IPS-NIHi7 (cell line): ENCODE measurements at regions not wholly inside any gene's neighbourhood (a gene's known extent, or its start where the extent isn't known, plus 50 kb on each side); places are given as distances from the start of the nearest gene placed in this dataset.
"Not testable (repeated sequence)": the region's sequence is repeated elsewhere in the genome, so short reads cannot be mapped to it uniquely, and the experiment has no call there.

ENCODE experiments used
- DNase-seq: peaks from one replicate; pipeline ENCODE4 v3.0.0; 2012; ENCODE audit warnings: mixed read lengths; ENCODE audit errors: extremely low spot score

DNA sequence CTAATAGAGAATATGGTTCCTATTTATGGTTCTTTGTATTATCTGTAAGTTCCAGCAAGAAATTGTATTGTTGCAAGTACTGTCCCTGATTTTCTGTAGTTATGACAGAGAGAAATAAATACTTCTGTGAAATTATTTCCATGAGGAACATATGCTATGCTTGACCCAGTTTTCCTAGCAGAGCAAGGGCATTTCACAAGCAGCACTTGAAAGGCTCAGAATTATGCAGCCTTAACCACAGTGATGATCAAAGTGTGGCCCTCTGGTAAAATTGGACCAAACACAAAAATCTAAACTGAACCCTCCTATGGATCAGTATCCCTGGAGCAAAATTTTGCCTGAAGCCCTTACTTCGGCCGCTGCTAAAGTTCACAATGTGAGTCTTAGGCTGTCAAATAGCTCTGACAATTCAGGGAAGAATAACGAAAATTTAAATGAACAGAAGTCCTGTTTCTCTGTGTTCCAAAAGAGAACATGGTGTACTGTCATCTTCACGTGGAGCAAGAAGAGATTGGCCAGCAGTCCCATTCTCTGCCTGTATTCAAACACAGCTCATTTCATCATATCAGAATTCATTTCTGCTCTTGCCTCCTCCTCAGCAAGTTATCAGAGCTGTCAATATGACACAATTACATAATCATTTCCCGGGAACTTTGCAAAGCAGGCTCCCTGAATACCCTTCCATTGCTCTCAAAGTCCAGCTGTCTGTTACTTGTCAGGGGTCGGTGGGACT, 471.9 kb downstream of the RPS29 start:
- DNase-seq = no peak

DNA sequence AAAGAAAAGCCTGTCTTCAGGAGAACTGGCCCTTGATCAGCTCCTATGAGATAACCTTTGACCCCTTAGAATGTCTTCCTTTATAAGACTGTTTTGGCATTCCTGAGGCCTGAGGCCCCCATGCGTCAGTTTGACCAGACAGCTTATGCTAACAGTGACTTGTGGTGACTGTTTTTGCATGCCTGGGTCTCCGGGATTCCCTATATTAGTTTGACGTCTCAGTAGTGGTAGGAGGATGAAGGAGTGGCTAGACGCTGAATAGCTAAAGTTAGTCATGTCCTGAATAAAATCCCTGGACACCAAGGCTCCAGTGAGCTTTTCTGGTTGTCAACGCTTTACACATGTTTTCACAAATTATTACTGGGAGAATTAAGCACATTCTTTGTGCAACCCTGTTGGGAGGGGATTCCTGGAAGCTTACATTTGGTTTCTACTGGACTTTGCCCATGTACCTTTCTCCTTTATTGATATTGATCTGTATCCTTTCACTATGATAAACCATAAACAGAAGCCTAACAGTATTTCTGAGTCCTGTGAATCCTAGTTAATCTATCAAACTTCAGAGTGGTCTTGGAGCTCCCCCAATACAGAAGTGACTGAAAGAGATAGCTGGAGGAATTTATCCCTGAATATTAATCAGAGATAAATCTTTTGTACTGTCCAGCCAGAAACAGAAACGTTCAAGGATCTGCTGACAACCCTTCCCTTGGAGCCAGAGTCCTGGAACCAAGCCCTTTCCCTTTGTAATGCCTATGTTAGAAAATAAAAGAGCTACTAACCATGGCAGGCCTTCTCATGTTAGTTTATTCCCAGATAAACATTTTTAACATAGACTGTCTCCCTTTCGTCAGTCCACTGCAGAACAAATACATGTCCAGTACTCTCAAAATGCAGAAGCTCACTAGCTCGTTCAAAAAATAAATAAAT, 479.2 kb downstream of the RPS29 start:
- no peak for DNase-seq

DNA sequence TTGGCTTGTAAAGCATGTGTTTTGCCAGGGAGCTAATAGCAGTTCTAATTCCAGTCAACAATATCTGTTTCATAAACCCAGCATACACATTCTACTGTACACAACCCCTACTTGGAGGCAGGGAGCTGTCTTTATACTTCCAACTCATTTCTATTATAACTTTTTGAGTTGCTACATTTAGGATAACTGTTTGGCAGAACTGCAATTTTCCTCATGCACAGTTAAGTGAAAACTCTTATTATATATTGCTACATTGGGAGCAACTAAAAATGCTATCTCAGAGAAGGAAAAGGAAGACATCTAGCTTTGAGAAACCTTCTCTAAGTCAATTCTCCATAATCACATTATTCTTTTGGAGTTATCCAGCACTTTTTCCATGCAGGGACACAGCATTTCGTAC, 480.2 kb downstream of the RPS29 start:
- DNase-seq = no peak

DNA sequence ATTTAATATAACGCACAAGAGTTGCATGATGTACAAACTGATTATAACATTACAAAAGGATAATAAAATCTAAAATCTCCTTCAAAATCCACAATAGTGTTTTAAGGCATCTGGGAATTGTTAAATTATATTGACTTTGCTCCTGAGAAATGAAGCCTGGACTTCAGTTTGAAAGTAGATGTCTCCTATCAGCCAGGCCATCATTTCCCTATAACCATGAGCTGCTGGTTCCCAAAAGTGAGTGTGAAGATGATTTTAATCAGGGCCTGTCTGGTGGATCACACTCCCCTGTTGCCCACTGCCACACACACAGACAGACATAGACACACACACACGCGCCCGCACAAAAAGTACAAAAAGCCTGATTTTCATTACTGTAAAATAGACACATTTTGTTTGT, 480.7 kb downstream of the RPS29 start:
- DNase-seq = no peak

DNA sequence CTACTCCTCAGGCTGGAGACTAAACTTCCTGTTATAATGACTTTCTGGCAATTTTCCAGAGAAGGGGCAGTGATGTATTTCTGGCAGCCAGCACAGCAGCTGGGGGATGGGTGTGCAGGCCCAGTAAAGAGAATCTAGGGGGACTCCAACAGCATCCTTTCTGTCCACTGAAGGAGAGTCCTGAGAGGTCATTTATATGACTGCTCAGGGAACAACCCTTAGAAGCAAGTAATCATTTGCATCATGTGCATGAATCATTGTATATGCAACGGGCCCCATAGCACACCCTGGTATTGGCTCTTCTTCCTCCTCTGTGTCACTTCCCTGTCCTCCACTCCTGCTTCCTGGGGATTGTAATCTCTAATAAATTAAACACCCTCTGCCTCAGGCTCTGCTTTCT, 493.8 kb downstream of the RPS29 start:
- DNase-seq = no peak

DNA sequence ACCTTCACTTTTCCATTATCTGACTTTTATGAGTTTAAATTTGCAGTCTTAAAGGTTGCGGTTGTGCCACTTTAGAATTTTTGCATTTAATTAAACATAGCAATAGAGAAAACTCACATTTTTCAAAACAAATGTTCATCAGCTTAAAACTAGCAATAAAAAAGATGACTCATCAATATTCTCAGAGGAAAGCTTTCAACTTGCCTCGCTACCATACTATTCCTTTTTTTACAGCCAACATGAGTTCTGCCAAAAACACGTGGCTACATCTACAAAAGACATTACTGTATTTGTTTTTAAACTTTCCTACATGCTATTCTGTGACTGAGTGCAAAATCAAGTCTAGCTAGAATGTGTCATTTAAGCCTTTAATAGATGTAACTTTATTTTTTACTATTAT, 497.1 kb downstream of the RPS29 start:
- DNase-seq = no peak

DNA sequence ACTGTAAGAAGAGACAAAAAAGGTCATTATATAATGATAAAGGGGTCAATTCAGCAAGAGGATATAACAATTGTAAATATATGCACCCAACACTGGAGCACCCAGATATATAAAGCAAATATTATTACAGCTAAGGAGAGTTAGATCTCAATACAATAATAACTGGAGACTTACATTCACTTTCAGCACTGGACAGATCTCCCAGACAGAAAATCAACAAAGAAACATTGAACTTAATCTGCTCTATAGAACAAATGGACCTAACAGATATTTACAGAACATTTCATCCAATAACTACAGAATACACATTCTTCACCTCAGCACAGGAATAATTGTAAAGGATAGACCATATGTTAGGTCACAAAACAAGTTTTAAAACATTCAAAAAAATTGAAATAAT, 512.9 kb downstream of the RPS29 start:
- DNase-seq = not testable (repeated sequence)

DNA sequence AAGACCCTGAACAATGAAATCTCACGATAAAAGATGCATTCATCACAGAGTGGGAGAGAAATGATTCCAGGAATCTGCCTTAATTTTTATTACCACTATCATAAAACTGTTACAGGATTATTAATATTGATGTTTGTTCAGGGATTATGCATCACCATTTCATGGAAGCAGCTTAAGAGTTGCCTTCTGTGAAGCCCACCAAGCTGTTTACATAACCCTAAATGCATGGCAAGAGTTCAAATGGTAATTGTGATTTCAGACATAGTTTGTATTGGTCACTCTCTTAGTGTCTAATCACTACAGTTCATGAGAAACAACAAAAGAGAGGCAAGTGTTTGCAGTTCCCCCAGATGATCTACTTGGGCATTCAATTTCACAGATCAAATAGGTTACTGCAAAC, 527.7 kb downstream of the RPS29 start:
- DNase-seq = no peak

DNA sequence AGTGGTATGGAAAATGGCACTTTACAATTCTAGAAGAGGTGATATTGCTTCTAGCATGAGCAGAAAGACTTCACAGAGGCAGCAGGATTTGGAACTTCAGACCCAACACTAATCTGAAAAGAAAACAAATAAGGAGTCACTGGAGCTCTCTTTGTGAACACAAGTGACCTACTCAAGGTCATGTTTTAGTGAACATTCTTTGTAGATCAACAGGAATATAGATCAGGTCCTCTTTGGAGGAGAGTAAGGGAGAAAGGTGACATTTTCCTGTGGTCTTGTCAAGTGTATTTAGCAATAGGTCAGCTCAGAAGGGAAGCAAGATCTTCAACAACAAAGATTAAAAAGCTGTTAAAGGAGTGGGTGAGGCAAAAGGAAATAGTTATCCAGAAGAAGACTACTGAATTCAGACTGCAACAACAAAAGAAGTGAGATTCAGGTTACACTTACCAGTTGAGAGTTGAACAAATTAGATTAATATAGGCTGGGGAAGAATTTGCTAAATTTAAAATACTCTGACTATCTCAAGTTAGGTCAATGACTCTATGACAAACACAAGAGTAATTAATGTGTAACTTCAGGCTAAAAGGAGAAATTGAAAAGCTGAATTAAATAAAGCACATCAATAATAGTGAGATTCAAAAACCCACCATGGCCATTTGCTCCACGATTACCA, 528.2 kb downstream of the RPS29 start:
- no peak for DNase-seq

DNA sequence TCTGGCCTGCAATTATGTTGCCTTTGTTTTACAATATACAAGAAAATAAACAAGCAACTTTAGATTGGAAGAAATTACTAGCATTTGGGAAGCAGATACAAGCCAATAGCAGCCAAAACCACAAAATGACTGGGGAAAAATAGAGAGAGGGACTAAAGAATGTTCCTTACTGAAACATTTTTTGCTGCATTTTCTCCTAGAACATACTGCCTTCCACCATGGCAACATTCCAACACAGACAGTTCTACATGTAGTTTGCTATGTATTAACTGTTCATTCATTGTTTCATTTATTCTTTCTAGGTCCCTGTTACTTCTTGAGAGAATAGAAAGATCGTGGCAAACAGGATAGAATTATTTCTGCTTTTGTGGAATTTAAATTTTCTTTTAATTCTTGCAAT, 530.2 kb downstream of the RPS29 start:
- DNase-seq = no peak

DNA sequence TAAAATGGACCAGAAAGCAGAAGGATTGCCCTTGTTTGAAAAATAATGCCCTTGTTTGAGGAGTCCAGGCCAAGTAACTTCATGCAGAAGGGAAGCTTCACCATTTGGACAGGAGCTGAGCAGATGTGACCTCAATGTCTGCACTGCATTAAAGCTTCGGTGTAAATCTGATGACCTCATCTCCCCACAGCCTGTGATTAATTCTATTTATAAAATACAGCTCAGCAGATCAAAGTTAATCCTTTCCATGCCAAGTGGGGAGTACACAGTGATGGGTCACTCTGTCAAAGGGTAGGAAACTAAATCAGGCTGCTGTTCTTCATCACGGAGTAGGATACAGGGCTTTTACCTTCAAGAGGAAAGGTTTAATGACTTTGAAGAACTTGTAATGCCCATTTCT, 533.7 kb downstream of the RPS29 start:
- no peak for DNase-seq

DNA sequence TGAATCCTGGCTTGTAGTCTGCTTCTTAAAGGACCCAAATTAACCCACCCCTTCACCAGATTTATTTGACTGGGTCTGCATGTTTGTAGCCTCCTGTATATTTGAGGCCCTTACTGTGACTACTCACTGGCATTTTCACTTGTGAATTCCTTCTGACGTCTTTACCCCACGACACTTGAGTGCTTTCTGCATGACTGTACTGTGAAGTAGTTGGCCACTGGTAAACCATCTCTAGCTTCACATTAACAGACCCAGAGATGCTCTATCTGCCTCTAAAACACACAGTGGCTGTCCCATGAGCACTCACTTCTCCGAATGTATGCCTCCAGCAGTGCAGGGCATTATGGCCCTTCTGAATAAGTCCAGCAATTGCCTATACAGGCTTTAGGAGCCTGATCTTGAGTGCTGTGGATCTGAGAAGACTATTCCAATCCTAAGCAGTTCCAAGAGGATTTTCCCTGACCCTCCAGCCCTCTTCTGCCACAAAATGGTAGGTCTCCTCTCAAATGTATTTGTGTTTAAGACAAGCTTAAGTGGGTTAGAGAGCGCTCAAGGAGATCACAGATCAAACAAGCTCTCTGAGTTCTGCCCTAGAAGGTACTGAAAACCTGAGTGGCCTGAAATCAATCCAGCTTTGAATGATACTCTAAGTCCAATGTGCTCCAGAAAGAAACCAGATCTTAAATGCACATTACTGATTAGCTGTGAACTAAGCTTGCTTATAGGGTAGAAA, 534.7 kb downstream of the RPS29 start:
- no peak for DNase-seq

DNA sequence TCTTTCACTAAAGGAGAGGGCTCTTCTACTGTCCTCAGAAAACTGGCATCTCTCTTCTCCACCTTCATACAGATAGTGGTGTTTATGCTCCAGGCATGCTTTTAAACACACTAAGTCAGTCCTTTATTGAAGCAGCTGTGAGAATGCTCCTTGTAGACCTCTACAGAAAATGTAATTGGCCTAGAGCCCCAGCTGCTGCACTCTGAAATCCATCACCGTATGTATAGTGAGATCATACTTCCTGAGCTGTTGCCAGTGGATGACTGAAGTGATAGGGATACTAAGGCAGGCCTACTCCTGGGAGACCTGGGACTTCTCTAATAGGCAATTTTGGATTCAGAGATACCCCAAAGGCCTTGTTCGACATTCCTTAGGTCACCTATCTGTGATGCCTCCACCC, 535.4 kb downstream of the RPS29 start:
- no peak for DNase-seq

DNA sequence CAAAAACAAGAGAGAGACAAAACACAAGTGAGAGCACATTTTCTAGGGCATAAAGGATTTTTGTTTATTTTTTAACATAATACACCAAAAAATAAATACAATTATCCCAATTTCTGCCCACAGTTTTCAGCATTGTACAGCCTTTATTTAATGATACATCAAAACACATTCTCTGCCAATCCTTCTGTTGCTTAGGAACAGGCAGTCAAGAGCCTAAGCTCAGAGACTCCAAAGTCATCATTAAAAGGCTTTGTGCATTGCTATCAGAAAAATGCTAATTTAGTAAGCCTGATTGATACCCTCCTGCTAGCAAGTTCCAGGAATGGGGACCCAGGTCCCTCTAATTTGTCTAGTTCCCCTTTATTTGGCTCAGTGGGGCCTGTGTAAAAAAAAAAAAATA, 536.5 kb downstream of the RPS29 start:
- no peak for DNase-seq

DNA sequence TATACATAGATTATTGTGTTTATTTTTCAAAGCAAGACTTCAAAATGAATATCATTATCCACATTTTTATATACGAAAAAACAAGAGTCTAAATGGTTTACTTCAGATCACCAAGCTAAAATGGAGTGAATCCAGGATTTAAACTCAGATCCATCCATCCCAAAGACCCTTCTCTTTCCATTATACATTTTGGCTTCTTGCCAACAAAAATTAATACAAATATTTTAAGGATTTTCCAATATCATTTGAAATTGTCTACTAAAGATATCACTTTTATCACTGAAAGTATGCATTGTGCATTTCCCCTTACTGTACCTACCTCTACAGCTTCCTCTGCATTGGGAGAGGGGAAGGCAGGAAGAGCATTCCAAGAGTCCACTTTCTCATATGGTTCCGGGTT, 541.2 kb downstream of the RPS29 start:
- no peak for DNase-seq

DNA sequence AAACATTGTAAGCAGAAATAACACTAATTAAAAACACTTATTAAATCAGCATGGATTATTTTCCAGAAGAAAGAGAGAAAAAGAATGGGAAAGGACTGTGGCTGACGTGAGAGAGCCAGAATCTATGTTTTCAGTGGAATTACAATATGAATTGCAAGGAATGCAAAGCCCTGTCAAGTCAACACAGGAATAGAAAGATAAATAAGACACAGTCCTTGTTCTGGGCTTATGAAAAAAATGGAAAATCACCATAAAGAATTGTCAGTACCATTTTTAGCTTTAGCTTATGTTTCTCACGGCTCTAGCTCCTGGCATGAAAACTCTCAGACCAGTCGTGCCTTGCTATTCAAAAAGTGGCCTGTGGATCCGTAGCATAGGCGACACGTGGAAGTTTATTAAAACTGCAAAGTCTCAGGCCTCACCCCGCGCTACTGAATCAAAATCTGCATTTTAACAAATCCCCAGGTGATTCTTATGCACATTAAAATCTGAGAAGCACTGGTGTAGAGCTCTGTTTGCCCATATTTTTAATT, 549.1 kb downstream of the RPS29 start:
- DNase-seq = no peak

DNA sequence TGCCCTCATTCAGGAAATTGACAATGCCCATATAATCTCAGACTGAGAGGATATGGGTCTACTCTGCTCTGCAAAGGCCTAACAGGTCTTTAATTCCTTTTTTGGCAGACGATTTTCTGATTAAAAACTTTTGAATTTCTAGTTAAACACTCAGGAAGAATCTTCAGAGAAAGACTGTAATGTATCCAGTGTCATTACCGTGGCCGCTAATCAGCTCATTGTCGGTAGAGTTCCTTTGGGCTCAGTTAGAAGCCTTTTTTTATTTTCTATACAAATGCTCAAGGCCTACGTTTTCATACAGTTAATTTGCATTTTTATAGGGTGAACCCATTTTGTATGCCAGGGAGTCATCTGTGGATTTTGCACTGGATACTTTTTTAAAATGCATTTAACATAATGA, 549.9 kb downstream of the RPS29 start:
- no peak for DNase-seq

DNA sequence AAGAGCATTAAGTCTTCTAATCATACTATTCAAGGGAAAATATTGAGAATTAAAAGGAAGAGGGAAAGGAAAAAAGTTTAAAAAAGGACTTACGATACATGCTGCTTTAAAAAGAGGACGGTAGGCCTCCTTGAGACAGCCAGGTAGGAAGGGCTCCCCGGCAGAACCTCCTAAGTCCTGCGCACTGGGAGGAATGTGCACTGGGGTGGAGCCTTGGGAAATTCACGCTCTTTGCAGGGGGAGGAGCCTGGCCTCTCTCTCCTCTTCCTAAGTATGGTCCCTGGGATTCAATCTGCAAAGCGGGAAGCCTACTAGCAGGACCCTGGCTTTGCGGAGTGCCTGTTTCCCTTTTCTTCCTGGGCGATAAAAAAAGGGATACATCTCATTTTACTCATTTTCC, 553.0 kb downstream of the RPS29 start:
- no peak for DNase-seq

DNA sequence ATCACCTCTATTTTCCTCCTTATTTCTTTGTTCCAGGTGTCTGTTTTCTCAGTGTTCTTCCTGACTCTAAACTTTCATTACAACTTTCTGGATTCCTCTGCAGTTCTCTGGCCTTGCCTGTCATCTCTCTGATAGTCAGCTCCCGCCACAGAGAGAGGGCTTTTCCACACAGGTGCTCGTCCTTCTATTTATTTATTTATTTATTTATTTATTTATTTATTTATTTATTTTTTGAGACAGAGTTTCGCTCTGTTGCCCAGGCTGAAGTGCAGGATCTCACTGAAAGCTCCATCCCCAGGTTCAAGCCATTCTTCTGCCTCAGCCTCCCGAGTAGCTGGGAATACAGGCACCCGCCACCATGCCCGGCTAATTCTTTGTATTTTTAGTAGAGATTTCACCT, 554.5 kb downstream of the RPS29 start:
- not testable (repeated sequence) for DNase-seq

DNA sequence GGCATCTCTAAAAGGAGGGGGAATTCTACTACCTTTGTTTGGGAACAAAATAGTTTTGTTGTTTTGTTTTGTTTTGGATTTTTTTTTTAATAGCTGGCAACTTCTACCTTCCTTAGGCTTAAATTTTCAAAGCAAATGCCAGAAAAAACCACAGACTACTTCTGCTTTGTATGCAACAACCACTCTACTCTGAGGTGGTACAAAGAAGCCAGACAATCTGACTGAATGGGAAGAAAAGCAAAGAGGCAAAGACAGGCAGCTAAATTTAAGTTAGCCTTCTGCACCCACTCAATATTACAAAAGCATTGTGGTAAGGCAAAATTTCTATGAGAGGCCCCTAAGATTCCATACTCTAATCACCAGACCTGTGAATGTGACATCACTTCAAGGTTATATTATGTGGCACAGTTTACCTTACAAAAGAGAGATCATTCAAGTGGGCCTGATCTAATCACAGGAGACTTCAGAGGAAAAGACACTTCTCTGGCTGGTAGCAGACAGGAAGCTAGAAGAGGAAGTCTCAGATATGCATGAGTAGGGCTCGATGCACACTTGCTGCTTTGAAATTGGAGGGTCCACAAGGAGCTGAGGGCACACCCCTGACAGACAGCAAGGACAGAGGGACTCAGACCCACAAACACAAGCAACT, 566.6 kb downstream of the RPS29 start:
- no peak for DNase-seq

DNA sequence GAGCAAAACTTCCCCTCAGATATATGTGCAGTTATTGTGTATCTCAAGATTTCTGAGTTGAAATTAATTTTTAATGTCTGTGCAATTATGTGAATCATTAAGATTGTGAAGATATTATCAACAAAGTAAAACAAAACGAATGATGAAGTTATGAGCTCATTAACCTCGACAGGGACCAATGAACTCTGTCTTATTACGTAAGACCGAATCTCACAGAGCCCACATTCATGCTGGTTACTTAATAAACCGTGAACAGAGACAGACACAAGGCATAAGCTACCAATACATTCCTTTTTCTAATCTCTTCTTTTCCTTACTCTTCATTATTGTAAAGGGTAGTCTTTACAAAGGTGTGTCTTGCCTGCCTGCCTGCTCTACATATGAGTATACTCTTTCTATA, 568.7 kb downstream of the RPS29 start:
- no peak for DNase-seq
